MG63 (cell line): ENCODE measurements at regions not wholly inside any gene's neighbourhood (a gene's known extent, or its start where the extent isn't known, plus 50 kb on each side); places are given as distances from the start of the nearest gene placed in this dataset.

Experiments used
- DNase-seq: peaks from one replicate; pipeline ENCODE4 v3.0.0-alpha.2; 2020
- H3K27me3 ChIP-seq: fragments of 250-450 bp; sonication (Bioruptor Pico); 2 replicates; pipeline ENCODE4 v1.5.1; 2020; ENCODE audit warnings: mild to moderate bottlenecking, moderate library complexity
- H3K36me3 ChIP-seq: fragments of 250-450 bp; sonication (Bioruptor Pico); 2 replicates; pipeline ENCODE4 v1.5.1; 2020; ENCODE audit warnings: mild to moderate bottlenecking, moderate library complexity
- H3K4me3 ChIP-seq: fragments of 250-450 bp; sonication (Bioruptor Pico); 2 replicates; pipeline ENCODE4 v1.5.1; 2020; ENCODE audit warnings: mild to moderate bottlenecking, moderate library complexity
- H3K9me3 ChIP-seq: fragments of 250-450 bp; sonication (Bioruptor Pico); 2 replicates; pipeline ENCODE4 v1.5.1; 2020; ENCODE audit warnings: mild to moderate bottlenecking, moderate library complexity

DNA sequence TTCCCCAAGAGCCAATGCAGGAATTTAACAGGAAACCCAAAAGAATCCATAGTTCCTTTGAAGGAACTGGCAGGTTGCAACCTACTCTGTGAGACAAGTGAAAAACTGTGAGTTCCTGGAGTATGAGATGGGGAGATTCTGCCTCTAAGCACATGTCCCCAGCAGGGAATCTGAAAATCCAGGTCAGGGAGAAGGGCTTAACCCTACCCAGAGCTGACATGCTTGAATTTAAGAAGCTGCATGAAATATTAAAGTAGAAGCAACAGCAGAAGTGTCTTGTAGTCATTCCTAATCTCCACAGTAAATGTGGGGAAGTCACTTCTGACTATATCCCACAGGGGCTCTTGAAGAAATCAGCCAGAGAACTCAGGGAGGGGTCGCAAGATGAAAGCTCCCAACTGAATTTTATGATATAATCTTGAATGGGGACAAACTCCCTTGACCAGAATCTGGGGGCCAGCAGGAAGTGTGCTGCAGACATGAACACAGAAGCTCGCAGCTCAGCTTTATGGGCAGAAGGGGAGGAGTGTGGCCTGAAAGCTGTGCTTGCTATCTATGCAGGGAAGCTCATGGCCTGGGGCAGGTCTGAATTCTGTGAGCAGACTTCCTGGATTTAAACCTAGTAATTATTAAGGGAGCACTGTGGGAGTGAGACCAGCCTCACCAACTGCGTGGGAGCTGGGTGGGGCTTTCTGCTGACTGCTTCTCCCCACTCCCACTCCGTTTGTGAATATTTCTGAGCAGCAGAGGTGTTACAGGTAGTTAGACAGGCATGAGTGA is 184.1 kb upstream of the KYNU start:
- DNase-seq = no peak
- H3K4me3 ChIP-seq = no peak overlapping the region
- no peaks in the 10 kb centered on the region for H3K9me3 ChIP-seq
- no peaks in the 10 kb centered on the region for H3K27me3 ChIP-seq
- no peaks in the 10 kb centered on the region for H3K36me3 ChIP-seq

DNA sequence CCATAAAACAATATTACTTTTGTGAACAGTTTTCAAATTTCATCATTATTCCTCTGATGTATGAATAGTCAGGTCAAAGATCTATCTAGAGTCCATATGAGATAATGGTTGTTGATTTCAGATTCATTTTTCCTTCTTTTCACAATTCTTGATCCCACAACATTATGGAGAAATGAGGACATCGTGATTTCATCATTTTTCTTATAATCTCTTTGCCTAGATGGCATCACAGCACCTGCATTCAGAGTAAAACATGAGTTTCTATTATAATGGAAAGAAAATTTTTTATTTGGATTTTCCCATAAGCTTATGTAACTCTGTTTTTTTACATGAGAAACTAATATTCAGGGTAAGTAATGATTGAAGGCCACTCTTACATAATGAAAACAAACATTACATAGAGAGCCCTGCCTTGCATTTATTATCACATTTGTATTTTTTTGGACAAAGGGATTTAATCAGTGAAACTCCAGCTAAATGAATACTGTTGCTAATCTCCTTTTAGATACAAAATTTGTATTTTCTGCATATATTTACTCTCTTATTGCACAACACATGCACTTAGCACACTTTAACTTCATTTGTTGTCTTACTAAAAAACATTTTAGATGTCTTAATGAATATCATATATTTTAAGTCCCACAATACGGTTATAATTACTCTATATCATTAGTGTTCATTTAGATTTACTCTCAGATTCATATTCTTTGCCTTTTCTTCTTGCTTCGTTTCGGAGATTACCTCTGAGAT is 188.4 kb upstream of the KYNU start:
- Histone ChIP-seq H3K27me3 (no peaks in the 10 kb centered on the region), H3K4me3 (no peak overlapping the region), H3K36me3 (no peaks in the 10 kb centered on the region), H3K9me3 (no peaks in the 10 kb centered on the region)
- DNase-seq = no peak

DNA sequence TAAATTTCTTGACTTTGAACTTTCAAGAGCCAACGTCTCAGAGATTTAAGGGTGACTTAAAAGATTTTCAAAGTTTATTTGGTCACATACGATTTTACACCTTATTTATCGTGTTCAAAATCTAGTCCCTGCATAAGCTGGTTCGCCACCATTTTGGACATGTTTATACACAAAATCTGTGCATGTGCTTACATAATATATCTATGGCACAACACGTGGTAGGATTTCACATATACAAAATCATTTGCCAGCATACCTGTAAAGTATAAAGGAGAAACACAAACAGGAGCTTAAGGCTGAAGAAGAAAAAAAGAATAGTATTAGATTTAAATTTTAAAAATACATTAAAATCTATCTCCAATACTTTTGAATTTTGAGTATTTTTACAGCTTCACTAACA is 190.0 kb upstream of the KYNU start:
- Histone ChIP-seq H3K36me3 (no peaks in the 10 kb centered on the region), H3K4me3 (no peak overlapping the region), H3K9me3 (no peaks in the 10 kb centered on the region), H3K27me3 (no peaks in the 10 kb centered on the region)
- no peak for DNase-seq

DNA sequence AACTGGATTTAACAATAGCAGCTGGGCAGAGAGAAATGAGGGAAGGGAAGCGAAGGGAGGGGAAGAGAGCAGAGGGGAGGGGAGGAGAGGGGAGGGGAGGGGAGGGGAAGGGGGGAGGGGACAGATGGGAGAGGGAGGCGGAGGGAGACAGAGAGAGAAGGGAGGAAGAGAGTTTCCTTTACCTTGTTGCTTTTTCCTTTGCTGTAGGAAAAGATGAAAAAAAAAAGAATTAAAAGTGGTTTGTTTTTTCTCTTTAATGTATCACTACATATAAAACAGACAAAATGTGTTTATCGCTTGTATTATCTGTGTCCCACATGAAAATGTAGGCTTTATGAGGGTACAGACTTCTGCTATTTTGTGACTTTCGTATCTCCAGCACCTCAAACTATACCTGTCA is 190.4 kb upstream of the KYNU start:
- Histone ChIP-seq H3K27me3 (no peaks in the 10 kb centered on the region), H3K9me3 (no peaks in the 10 kb centered on the region), H3K4me3 (no peak overlapping the region), H3K36me3 (no peaks in the 10 kb centered on the region)
- no peak for DNase-seq

DNA sequence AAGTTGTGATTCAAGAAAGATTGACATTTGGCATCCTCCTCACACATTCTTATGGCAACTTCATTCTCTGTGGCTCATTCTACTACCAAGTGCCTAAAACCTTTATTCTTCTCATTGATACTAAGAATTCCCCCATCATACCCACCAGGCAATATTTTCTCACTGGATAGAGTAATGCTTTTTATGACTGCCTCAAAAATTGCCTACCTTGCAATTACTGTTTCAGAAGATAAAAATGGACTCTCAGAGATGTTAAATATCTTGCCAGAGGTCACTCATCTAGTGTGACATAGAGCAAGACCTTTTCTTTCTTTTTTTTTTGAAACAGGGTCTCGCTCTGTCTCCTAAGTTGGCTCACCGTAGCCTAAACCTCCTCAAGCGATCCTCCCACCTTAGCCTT is 192.8 kb upstream of the KYNU start:
- H3K9me3 ChIP-seq = no peaks in the 10 kb centered on the region
- no peaks in the 10 kb centered on the region for H3K36me3 ChIP-seq
- DNase-seq = no peak
- no peak overlapping the region for H3K4me3 ChIP-seq
- H3K27me3 ChIP-seq = no peaks in the 10 kb centered on the region

DNA sequence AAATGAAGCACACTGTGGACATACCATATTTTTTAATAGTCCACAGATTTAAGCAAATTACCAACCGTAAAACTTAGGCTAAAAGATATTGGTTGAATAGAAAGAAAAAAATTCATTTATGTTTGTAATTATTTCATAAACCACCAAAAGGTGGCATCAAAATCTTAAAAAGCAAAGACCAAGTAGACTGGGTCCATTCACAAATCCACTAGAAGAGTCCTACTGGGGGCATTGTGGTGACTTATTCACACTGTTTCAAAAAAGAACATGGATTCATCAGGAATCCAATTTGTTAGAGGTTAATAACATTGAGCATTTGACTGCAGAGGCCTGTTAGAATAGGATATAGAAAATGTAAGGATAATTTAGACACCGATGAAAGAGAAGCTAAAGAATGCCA is 194.9 kb upstream of the KYNU start:
- H3K4me3 ChIP-seq = no peak overlapping the region
- no peaks in the 10 kb centered on the region for H3K27me3 ChIP-seq
- no peaks in the 10 kb centered on the region for H3K36me3 ChIP-seq
- no peaks in the 10 kb centered on the region for H3K9me3 ChIP-seq
- DNase-seq = no peak

DNA sequence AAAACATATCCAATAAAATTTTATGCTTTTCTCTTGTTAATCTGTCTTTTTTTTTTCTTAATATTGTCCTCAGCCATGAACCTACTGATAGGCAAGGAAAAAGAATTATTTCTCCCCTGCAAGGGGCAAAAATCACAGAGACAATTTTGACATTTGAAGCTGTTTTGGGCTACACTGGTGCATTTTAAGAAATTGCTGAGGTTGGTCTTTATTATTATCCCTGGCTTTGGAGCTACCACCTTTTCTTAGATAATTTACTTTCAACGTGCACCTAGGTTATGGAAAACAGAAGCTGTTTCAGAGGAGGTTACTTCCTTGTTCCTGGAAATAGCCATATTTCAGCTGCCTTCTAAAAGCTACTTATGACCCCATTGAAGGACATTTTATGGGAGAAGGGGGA is 195.5 kb upstream of the KYNU start:
- no peak for DNase-seq
- no peaks in the 10 kb centered on the region for H3K36me3 ChIP-seq
- H3K4me3 ChIP-seq = no peak overlapping the region
- H3K9me3 ChIP-seq = no peaks in the 10 kb centered on the region
- no peaks in the 10 kb centered on the region for H3K27me3 ChIP-seq

DNA sequence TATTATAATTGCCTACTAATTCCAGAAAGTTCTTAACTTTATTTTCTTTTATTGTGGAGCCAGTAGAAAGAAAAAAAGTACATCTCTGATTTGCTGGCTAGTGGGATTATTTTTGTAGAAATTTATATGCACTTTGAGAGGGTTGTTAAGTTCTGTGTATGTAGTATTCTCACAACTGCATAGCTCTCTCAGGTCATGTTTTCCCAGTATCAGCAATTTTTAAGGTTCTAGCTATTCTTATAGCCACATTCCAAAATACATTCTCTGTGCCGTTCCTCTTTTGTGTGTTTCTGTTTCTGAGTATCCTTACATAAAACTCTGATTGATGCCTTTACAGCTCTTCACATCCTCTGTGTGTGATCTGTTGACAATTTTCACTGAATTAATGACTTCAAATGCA is 199.3 kb upstream of the KYNU start:
- Histone ChIP-seq H3K36me3 (no peaks in the 10 kb centered on the region), H3K4me3 (no peak overlapping the region), H3K27me3 (no peaks in the 10 kb centered on the region), H3K9me3 (no peaks in the 10 kb centered on the region)
- DNase-seq = no peak

DNA sequence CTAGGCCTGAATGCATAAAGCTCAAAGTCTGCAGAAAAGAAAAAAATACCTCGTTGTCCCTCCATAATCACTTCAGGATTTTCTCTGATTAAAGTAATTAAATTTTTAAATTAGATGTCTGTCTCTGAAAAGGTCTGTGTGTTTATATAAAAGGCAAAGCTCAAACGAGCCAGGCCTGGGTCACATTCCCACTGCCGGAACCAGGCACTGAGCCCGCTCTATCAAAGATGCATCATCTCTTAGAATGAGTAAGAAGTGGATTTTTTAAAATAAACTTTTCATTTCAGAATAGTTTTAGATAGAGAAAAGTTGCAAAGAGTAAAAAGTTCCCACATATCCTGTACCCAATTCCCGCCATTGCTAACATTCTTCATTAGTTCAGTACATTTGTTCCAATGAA is 202.1 kb upstream of the KYNU start:
- Histone ChIP-seq H3K27me3 (no peaks in the 10 kb centered on the region), H3K36me3 (no peaks in the 10 kb centered on the region), H3K9me3 (no peaks in the 10 kb centered on the region), H3K4me3 (no peak overlapping the region)
- peak; percentile 49 for DNase-seq

DNA sequence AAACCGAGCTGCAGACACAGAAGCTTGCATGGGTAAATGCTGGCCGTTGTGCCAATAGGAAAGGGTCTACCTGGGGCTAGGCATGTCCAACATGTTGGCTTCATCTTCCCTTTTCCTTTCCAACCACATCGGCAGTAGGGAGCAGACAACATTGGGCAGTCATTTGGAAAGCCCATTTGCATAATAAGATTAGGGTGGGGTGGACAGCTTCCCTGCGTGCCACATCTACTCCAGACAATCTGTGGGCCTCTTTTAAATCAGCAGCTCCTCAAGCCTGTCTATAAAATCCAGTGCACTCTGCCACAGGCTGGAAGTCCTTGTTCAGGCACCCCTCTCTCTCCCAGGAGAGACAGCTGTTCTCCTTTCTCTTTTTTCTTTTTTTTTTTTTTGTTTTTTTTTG is 203.6 kb upstream of the KYNU start:
- Histone ChIP-seq H3K4me3 (no peak overlapping the region), H3K9me3 (no peaks in the 10 kb centered on the region), H3K27me3 (no peaks in the 10 kb centered on the region), H3K36me3 (no peaks in the 10 kb centered on the region)
- no peak for DNase-seq

DNA sequence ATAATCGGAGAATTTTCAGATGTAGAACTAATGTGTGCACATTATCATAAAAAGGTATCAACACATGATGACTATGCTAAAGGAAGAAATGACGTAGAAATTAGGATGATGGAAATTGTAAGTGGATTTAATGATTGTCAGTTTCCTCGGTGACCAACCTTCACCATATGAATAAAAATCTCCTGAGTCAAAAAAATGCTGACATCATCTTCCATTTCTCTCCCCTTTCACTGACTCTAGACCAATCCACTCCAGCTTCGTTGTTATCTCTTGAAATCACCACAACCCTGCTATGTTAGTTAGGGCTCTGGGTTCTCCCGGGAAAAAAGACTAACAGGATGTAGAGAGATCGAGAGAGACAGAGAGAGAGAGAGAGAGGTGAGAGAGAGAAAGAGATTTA is 204.8 kb upstream of the KYNU start:
- H3K27me3 ChIP-seq = no peaks in the 10 kb centered on the region
- H3K36me3 ChIP-seq = no peaks in the 10 kb centered on the region
- DNase-seq = no peak
- no peak overlapping the region for H3K4me3 ChIP-seq
- no peaks in the 10 kb centered on the region for H3K9me3 ChIP-seq

DNA sequence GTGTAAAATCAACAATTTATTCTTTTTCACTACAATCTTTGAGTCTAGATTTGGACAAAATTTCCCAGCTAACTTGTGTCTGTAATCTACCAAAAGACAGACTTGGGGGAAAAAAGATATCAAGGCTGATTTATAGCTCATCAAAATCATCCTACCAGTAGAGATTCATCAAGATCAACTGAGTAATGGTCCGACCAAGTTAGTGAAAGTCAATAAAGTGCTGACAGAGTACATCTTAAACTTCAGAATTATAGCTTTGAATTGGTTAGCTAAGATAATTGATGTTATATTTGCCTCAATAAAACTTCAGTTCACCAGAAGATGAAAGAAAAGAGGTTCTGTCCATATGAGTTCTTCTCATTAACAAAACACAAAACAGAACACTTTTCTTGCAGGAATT is 207.1 kb upstream of the KYNU start:
- H3K4me3 ChIP-seq = no peak overlapping the region
- no peaks in the 10 kb centered on the region for H3K36me3 ChIP-seq
- no peaks in the 10 kb centered on the region for H3K27me3 ChIP-seq
- no peaks in the 10 kb centered on the region for H3K9me3 ChIP-seq
- DNase-seq = no peak

DNA sequence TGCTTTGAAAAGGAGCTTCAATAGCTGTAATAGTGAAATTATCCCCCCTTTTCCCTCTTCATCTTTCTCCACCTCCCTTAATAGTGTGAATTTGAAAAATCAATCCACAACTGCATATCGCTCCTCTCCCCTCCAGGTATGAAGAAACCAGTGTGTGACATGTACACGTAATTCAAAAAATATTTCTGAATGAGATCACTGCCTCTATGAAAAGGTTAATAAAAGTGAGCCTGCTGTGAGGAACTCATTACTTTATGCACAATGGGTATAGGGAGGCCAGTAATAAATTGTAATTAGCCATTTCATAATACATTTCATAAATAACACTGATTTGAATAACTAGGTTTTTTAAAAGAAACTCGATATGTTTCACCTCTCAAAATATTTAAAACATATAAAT is 209.0 kb upstream of the KYNU start:
- H3K4me3 ChIP-seq = no peak overlapping the region
- H3K36me3 ChIP-seq = no peaks in the 10 kb centered on the region
- DNase-seq = no peak
- H3K27me3 ChIP-seq = no peaks in the 10 kb centered on the region
- H3K9me3 ChIP-seq = no peaks in the 10 kb centered on the region

DNA sequence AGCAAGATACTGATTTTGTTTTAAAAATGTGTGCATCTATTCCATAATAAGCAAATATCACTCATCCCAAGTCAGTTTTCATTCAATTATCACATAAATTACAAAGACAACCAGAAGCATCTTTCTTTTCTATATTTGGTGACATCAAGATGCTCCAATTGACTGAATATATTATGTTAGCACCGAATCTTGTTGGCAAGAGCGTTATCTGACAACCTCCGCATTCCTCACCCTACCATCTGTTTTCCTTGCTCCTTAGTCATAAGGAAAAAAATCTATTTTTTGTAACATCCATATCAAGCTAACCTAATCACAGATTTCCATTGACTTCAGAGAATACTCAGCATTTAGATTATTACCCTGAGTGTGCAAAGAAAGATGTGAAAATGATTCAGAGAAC is 212.2 kb upstream of the KYNU start:
- H3K4me3 ChIP-seq = no peak overlapping the region
- DNase-seq = no peak
- H3K27me3 ChIP-seq = no peaks in the 10 kb centered on the region
- H3K36me3 ChIP-seq = no peaks in the 10 kb centered on the region
- no peaks in the 10 kb centered on the region for H3K9me3 ChIP-seq

DNA sequence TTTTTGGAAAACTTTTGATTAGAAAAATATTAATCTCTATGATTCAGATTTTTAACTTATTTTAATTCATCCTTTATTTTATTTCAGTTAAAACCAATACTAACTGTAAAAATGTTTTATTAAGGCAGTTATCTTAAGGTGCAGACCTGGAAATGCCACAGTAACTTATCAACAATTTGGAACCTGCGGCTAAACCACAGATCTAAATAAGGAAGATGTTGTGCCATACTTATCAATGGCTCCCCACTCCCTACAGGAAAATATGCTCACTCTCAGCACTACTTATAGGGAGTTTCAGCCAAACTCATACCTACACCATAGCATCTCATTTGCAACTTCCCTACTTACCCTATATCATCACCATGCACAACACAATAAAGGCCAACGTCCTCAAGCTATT is 226.9 kb upstream of the KYNU start:
- no peaks in the 10 kb centered on the region for H3K27me3 ChIP-seq
- H3K9me3 ChIP-seq = no peaks in the 10 kb centered on the region
- H3K4me3 ChIP-seq = no peak overlapping the region
- no peak for DNase-seq
- no peaks in the 10 kb centered on the region for H3K36me3 ChIP-seq

DNA sequence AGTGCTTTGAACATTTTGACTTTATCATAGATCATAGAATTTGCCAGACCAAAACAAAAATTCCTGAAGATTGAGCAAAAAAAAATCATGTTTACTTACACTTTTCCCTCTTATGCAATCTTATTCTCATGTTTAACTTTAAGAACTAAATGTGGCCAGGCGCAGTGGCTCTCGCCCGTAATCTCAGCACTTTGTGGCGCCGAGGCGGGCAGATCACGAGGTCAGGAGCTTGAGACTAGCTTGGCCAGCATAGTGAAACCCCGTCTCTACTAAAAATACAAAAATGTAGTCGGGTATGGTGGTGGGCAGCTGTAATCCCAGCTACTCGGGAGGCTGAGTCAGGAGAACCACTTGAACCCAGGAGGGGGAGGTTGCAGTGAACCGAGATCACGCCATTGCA is 227.9 kb upstream of the KYNU start:
- H3K9me3 ChIP-seq = no peaks in the 10 kb centered on the region

DNA sequence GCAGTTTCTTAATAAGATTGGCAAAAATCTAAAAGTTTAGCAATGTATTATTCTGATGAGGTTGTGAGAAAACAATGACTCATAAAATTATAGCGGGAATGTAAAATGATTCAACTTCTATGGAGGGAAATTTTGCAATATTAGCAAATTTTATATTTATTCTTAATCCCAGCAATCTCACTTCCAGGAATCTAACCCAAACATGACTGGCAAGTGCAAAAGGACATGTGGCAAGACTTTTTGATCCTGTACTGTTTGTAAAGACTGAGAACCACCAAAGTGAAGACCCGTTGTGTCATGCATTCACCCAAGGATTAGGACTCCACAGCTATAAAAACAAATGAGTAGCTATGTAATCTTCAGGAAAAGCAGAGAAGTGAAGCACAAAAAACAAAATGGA is 234.8 kb upstream of the KYNU start:
- H3K27me3 ChIP-seq = no peaks in the 10 kb centered on the region
- DNase-seq = no peak
- no peaks in the 10 kb centered on the region for H3K36me3 ChIP-seq
- no peak overlapping the region for H3K4me3 ChIP-seq
- 0 out of 2 replicates have a peak, but pooled peaks cover 2% of the 10 kb centered on the region for H3K9me3 ChIP-seq

More for the DNA sequence above, 227.9 kb upstream of the KYNU start:
- H3K4me3 ChIP-seq = no peak overlapping the region
- no peaks in the 10 kb centered on the region for H3K27me3 ChIP-seq
- no peak for DNase-seq
- no peaks in the 10 kb centered on the region for H3K36me3 ChIP-seq

DNA sequence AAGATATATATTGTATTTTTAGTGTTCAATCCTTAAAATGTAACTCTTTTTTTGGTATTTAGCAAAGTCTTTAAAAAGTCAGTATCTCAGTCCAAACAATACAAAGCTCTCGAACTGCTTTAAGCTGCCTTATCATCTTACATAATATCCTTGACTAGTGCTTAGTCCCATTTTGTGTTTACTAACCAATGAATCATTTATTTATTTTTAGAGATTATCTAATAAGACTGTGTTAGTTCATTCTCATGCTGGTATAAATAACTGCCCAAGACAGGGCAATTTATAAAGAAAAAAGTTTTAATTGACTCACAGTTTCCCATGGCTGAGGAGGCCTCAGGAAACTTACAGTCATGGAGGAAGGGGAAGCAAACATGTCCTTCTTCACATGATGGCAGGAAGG is 248.3 kb upstream of the KYNU start:
- Histone ChIP-seq H3K27me3 (no peaks in the 10 kb centered on the region), H3K9me3 (peaks cover 5% of the 10 kb centered on the region; the same call in 1 of the 2 replicates), H3K36me3 (no peaks in the 10 kb centered on the region), H3K4me3 (no peak overlapping the region)
- no peak for DNase-seq
